ENCODE measurements at regions not wholly inside any gene's neighbourhood (a gene's known extent, or its start where the extent isn't known, plus 50 kb on each side); places are given as distances from the start of the nearest gene placed in this dataset.

GRCh38 chr11:43101113-43101512, 210.7 kb upstream of the API5 start:
- TF ChIP-seq CTCF (IDR thresholded peaks at IDR 0.05) (no peak), POLR2A (IDR thresholded peaks at IDR 0.05) (no peak), POLR2AphosphoS5 (IDR thresholded peaks at IDR 0.05) (no peak)
